ENCODE measurements at regions not wholly inside any gene's neighbourhood (a gene's known extent, or its start where the extent isn't known, plus 50 kb on each side); places are given as distances from the start of the nearest gene placed in this dataset.

DNA sequence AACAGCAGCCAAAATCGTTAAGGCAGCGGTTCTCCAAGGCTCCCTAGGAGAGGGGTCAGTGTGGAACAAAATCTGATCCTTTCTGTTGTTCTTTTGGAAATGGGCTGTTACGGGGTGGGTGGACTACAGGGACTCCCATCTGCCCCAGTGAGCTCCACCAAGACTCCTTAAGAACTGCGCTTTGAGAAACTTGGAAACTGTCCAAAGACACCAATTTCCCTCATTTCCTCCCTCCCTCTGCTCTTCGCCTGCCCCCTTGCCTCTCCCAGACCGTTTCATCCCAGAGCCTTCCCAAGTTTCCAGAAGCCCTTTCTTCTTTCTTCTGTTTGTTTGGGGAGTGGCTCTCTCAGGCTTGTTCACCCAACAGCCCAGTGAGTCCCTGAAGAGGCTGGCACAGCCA lies 205.4 kb downstream of the COPRS start:
- in situ Hi-C loops (cut with MboI; ENCODE audit: low pct_ligation_motif_present in 1 of 4, low pct_unique_long_range_greater_than_20kb in 1 of 4, low sequenced_read_pairs in 3 of 4), result no loop called here
- no peaks in the 10 kb centered on the region for H3K9me3 ChIP-seq
- H3K4me1 ChIP-seq, result no peaks in the 10 kb centered on the region
- no peaks in the 10 kb centered on the region for H3K36me3 ChIP-seq
- H3K4me3 ChIP-seq, result no peak overlapping the region
- WGBS, 2 donors (ENCODE audit: low coverage in 1 of 2), result 64 to 93% methylated on average over 2 to 6 of the region's 6 CpGs
- no peak overlapping the region for H3K27ac ChIP-seq
- DNase-seq, result no peak
- no peaks in the 10 kb centered on the region for H3K27me3 ChIP-seq
- intact Hi-C loops (cut with DNase I; ENCODE audit: low total_unique reads), result no loop called here
- TF ChIP-seq POLR2AphosphoS5 (IDR thresholded peaks at IDR 0.05), result no peak
- TF ChIP-seq POLR2A (IDR thresholded peaks at IDR 0.05), result no peak
- TF ChIP-seq, protein P1, sequence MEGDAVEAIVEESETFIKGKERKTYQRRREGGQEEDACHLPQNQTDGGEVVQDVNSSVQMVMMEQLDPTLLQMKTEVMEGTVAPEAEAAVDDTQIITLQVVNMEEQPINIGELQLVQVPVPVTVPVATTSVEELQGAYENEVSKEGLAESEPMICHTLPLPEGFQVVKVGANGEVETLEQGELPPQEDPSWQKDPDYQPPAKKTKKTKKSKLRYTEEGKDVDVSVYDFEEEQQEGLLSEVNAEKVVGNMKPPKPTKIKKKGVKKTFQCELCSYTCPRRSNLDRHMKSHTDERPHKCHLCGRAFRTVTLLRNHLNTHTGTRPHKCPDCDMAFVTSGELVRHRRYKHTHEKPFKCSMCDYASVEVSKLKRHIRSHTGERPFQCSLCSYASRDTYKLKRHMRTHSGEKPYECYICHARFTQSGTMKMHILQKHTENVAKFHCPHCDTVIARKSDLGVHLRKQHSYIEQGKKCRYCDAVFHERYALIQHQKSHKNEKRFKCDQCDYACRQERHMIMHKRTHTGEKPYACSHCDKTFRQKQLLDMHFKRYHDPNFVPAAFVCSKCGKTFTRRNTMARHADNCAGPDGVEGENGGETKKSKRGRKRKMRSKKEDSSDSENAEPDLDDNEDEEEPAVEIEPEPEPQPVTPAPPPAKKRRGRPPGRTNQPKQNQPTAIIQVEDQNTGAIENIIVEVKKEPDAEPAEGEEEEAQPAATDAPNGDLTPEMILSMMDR (IDR thresholded peaks at IDR 0.05), result no peak
- no peak for TF ChIP-seq EP300 (IDR thresholded peaks at IDR 0.05; ENCODE audit: low read depth)

DNA sequence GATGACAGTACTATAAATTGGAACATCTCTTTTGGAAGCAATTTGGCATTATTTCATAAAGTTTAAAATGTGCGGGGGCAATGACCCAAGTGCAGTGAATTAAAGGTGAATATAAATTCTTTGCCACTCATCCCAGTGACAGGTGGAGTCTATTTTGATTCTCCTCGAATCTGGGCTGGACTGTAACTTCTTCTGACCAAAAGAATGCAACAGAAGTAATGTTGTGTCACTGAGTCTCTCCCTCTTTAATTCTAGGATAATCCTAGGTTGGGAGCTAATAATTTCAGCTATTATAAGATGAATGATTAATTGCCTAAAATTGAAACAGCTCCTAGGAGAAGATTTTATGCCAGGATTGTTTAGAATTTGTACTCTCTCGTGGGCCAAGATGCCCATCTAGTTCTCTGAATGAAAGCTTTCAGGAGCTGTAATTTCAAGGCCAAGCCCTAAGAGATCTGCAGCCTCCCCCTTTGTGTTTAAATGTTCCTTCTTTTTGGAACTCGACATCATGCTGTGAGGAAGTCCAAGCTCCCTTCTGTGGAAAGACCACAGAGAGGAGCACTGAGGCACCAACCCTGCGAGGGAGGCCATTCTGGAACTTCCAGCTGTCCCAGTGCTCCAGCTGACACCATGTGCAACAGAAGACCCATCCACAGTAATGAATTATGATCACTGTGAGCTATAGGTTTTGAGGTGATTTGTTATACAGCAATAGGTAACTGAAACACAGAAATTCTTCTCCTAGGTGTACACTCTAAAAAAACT lies 208.1 kb downstream of the COPRS start:
- H3K4me1 ChIP-seq, result no peaks in the 10 kb centered on the region
- TF ChIP-seq, protein P1 (IDR thresholded peaks at IDR 0.05), result no peak
- TF ChIP-seq EP300 (IDR thresholded peaks at IDR 0.05; ENCODE audit: low read depth), result no peak
- no peak for TF ChIP-seq POLR2AphosphoS5 (IDR thresholded peaks at IDR 0.05)
- no peak for TF ChIP-seq POLR2A (IDR thresholded peaks at IDR 0.05)
- WGBS, 2 donors (ENCODE audit: low coverage in 1 of 2), result 68 to 72% methylated on average over 3 to 5 of the region's 5 CpGs
- H3K36me3 ChIP-seq, result no peaks in the 10 kb centered on the region
- H3K27me3 ChIP-seq, result no peaks in the 10 kb centered on the region
- H3K4me3 ChIP-seq, result no peak overlapping the region
- in situ Hi-C loops (cut with MboI; ENCODE audit: low pct_ligation_motif_present in 1 of 4, low pct_unique_long_range_greater_than_20kb in 1 of 4, low sequenced_read_pairs in 3 of 4), result no loop called here
- H3K9me3 ChIP-seq, result peaks cover 2% of the 10 kb centered on the region in 2 donors
- DNase-seq, result no peak
- H3K27ac ChIP-seq, result no peak overlapping the region
- intact Hi-C loops (cut with DNase I; ENCODE audit: low total_unique reads), result no loop called here

DNA sequence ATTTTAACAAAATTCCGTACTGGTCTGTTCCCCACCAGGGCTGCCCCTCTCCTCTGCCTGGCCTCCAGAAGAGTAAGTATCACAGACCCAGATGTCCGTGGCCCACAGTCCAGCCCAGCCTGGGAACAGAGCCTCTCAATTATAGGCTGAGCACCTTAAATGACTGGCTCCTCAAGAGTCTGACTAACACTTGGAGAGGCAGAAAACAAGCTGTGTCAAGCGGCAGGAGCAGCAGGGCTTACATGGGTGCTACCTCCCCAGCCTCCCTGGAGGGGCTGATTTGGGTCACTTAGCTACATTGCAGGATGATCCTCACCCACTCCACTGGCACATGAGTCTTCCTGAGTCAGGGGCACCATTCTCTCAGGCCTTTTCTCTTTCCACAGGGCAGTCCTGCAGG lies 209.7 kb downstream of the COPRS start:
- intact Hi-C loops (cut with DNase I; ENCODE audit: low total_unique reads) (no loop called here), in situ Hi-C loops (cut with MboI; ENCODE audit: low pct_ligation_motif_present in 1 of 4, low pct_unique_long_range_greater_than_20kb in 1 of 4, low sequenced_read_pairs in 3 of 4) (no loop called here)
- no peaks in the 10 kb centered on the region for H3K36me3 ChIP-seq
- no peaks in the 10 kb centered on the region for H3K27me3 ChIP-seq
- no peak for TF ChIP-seq POLR2A (IDR thresholded peaks at IDR 0.05)
- TF ChIP-seq, protein P1 (IDR thresholded peaks at IDR 0.05), result no peak
- H3K4me1 ChIP-seq, result no peaks in the 10 kb centered on the region
- H3K4me3 ChIP-seq, result no peak overlapping the region
- WGBS, 2 donors (ENCODE audit: low coverage in 1 of 2), result 87% methylated on average over 3 of the region's 3 CpGs; no CpG with 5 or more reads in 1 of the 2 donors
- peaks cover 2% of the 10 kb centered on the region in 2 donors for H3K9me3 ChIP-seq
- DNase-seq, result no peak
- H3K27ac ChIP-seq, result no peak overlapping the region

DNA sequence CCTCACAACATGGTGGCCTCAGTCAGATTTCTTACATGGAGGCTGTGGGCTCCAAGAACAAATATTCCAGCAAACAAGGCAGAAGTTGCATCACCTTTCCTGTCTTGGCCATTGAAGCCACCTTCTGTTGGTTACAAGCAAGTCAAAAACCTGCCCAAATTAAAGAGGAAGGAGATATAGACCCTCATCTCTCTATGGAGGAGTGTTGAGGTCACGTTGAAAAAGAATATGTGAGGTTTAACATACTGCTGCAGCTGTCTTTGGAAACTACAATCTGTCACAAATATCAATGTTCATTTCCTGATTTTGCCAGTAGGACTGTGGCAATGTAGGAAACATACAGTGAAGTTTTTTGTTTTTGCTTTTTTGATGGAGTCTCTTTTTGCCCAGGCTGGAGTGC lies 211.4 kb downstream of the COPRS start:
- no peak for DNase-seq
- H3K4me3 ChIP-seq, result no peak overlapping the region
- no peaks in the 10 kb centered on the region for H3K36me3 ChIP-seq
- WGBS, 2 donors (ENCODE audit: low coverage in 1 of 2), result 50% methylated on average over 1 of the region's 1 CpG; no CpG with 5 or more reads in 1 of the 2 donors
- no peak overlapping the region for H3K27ac ChIP-seq
- in situ Hi-C loops (cut with MboI; ENCODE audit: low pct_ligation_motif_present in 1 of 4, low pct_unique_long_range_greater_than_20kb in 1 of 4, low sequenced_read_pairs in 3 of 4), result no loop called here
- peaks cover 2% of the 10 kb centered on the region in 2 donors for H3K9me3 ChIP-seq
- TF ChIP-seq POLR2AphosphoS5 (IDR thresholded peaks at IDR 0.05), result no peak
- TF ChIP-seq EP300 (IDR thresholded peaks at IDR 0.05; ENCODE audit: low read depth), result no peak
- H3K27me3 ChIP-seq, result no peaks in the 10 kb centered on the region
- no peaks in the 10 kb centered on the region for H3K4me1 ChIP-seq
- intact Hi-C loops (cut with DNase I; ENCODE audit: low total_unique reads), result no loop called here

DNA sequence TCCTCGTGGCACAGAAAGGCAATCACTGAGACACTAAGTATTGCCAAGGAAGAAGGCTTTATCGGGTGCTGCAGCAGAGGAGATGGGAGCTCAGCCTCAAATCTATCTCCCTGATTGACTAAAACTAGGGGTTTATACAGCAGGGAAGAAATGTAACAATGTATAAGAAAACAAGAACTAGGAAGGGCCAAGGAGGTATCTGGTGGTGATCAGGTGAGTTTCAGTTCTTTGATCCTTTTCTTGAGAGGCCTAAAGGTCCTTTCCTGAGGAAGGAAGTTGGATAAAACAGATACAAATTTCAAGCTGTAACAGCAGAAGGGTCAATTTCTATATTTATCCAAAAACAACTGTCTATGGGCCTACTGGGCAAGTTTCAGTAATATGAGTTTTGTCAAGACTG lies 212.4 kb downstream of the COPRS start:
- 73 to 83% methylated on average over 2 of the region's 2 CpGs for WGBS, 2 donors (ENCODE audit: low coverage in 1 of 2)
- no peak for TF ChIP-seq POLR2AphosphoS5 (IDR thresholded peaks at IDR 0.05)
- TF ChIP-seq, protein P1 (IDR thresholded peaks at IDR 0.05), result no peak
- TF ChIP-seq EP300 (IDR thresholded peaks at IDR 0.05; ENCODE audit: low read depth), result no peak
- TF ChIP-seq POLR2A (IDR thresholded peaks at IDR 0.05), result no peak
- H3K4me1 ChIP-seq, result no peaks in the 10 kb centered on the region
- H3K27me3 ChIP-seq, result no peaks in the 10 kb centered on the region
- intact Hi-C loops (cut with DNase I; ENCODE audit: low total_unique reads), result no loop called here
- DNase-seq, result no peak
- H3K4me3 ChIP-seq, result no peak overlapping the region
- H3K36me3 ChIP-seq, result no peaks in the 10 kb centered on the region
- H3K9me3 ChIP-seq, result peaks cover 2% of the 10 kb centered on the region in 2 donors
- H3K27ac ChIP-seq, result no peak overlapping the region
- in situ Hi-C loops (cut with MboI; ENCODE audit: low pct_ligation_motif_present in 1 of 4, low pct_unique_long_range_greater_than_20kb in 1 of 4, low sequenced_read_pairs in 3 of 4), result no loop called here
